GM19452 (cell line): ENCODE measurements at regions not wholly inside any gene's neighbourhood (a gene's known extent, or its start where the extent isn't known, plus 50 kb on each side); places are given as distances from the start of the nearest gene placed in this dataset.

Experiments used
- ATAC-seq: cut with Tn5 transposase; IDR thresholded peaks from one replicate; pipeline ENCODE4 v1.9.1; 2021; ENCODE audit not compliant: unreplicated experiment

- ATAC-seq, result no peak
Observed at GRCh38 chr4:123308667-123309066, 87.9 kb upstream of the SPRY1 start.

- no peak for ATAC-seq
Observed at GRCh38 chr4:123312116-123312515, 84.5 kb upstream of the SPRY1 start.

- ATAC-seq, result no peak
Observed at GRCh38 chr4:123312951-123313592, 83.5 kb upstream of the SPRY1 start.

- no peak for ATAC-seq
Observed at GRCh38 chr4:123315617-123316016, 81.0 kb upstream of the SPRY1 start.

GRCh38 chr4:123317211-123317610, 79.4 kb upstream of the SPRY1 start:
- no peak for ATAC-seq

- ATAC-seq, result no peak
Observed at GRCh38 chr4:123319639-123320038, 77.0 kb upstream of the SPRY1 start.

- ATAC-seq, result no peak
Observed at GRCh38 chr4:123323998-123324397, 72.6 kb upstream of the SPRY1 start.

GRCh38 chr4:123325241-123325681, 71.3 kb upstream of the SPRY1 start:
- peak; percentile 99 for ATAC-seq

GRCh38 chr4:123327346-123327745, 69.2 kb upstream of the SPRY1 start:
- ATAC-seq, result no peak

- no peak for ATAC-seq
Observed at GRCh38 chr4:123327846-123328429, 68.7 kb upstream of the SPRY1 start.

GRCh38 chr4:123338715-123339114, 57.9 kb upstream of the SPRY1 start:
- no peak for ATAC-seq

GRCh38 chr4:123339507-123340380, 56.9 kb upstream of the SPRY1 start:
- ATAC-seq, result no peak

- ATAC-seq, result no peak
Observed at GRCh38 chr4:123340381-123340701, 56.3 kb upstream of the SPRY1 start.

GRCh38 chr4:123342498-123342897, 54.1 kb upstream of the SPRY1 start:
- no peak for ATAC-seq

- no peak for ATAC-seq
Observed at GRCh38 chr4:123343400-123344041, 53.1 kb upstream of the SPRY1 start.

- ATAC-seq, result no peak
Observed at GRCh38 chr4:123345137-123345934, 51.3 kb upstream of the SPRY1 start.

- ATAC-seq, result no peak
Observed at GRCh38 chr4:123345935-123346300, 50.7 kb upstream of the SPRY1 start.

- ATAC-seq, result no peak
Observed at GRCh38 chr4:123346330-123346940, 50.2 kb upstream of the SPRY1 start.
